Ovary (tissue), 3 donors: ENCODE measurements at regions not wholly inside any gene's neighbourhood (a gene's known extent, or its start where the extent isn't known, plus 50 kb on each side); places are given as distances from the start of the nearest gene placed in this dataset.

Experiments used
- EP300 ChIP-seq: sonication (generic); formaldehyde crosslinking; IDR thresholded peaks from one replicate; pipeline ENCODE4 v1.6.1; 2017; ENCODE audit warnings: antibody characterized with exemption
- POLR2A ChIP-seq: fragments of 450-650 bp; IDR thresholded peaks from one replicate; pipeline ENCODE4 v1.6.1; 2017; ENCODE audit warnings: antibody characterized with exemption, mild to moderate bottlenecking, moderate library complexity
- TF ChIP-seq, protein P1 (sequence below), 3 donors: fragments of 450-650 bp in 2 of 3; fragments of 200-600 bp in 1 of 3; IDR thresholded peaks; one replicate each; pipeline versions ENCODE4 v1.5.1 to v1.8.0; 2016 to 2022; ENCODE audit warnings: antibody characterized with exemption in 3 of 3, mild to moderate bottlenecking in 1 of 3
- donor health status: DM: no; HTN: no; CAD: no.

DNA sequence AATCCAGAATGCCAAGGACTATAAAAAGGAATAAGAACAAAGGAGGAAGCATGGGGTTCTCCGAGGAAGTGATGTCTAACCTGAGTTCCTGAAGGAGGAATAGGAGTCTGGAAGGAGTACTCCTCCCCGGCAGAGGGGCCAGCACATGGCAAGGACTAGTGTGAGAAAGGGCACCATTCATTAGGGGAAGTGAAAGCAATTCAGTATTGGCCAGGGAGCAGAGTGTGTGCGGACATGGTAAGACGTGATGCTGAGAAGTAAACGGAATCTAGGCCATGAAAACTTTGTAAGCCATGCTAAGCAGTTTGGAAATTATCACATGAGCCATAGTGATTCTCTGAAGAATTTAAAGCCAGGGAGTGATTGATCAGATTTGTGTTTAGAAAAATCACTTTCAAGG is 218.9 kb upstream of the PRDM1 start:
- TF ChIP-seq, protein P1, sequence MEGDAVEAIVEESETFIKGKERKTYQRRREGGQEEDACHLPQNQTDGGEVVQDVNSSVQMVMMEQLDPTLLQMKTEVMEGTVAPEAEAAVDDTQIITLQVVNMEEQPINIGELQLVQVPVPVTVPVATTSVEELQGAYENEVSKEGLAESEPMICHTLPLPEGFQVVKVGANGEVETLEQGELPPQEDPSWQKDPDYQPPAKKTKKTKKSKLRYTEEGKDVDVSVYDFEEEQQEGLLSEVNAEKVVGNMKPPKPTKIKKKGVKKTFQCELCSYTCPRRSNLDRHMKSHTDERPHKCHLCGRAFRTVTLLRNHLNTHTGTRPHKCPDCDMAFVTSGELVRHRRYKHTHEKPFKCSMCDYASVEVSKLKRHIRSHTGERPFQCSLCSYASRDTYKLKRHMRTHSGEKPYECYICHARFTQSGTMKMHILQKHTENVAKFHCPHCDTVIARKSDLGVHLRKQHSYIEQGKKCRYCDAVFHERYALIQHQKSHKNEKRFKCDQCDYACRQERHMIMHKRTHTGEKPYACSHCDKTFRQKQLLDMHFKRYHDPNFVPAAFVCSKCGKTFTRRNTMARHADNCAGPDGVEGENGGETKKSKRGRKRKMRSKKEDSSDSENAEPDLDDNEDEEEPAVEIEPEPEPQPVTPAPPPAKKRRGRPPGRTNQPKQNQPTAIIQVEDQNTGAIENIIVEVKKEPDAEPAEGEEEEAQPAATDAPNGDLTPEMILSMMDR (IDR thresholded peaks at IDR 0.05): no peak
- TF ChIP-seq POLR2A (no peak), EP300 (no peak)
